Caco-2 (cell line): ENCODE measurements at regions not wholly inside any gene's neighbourhood (a gene's known extent, or its start where the extent isn't known, plus 50 kb on each side); places are given as distances from the start of the nearest gene placed in this dataset.

Source experiments
- BruUV-seq: library from RNA; stranded (reverse); fragments of 400-500 nt; replicated peaks from 2 replicates; lab custom pipeline; 2021; lab: Mats Ljungman, UMichigan
- CTCF ChIA-PET: fragments of 300-600 bp; sonication (Branson Sonifier 250); formaldehyde crosslinking; loops from one replicate; lab custom pipeline; 2022; ENCODE audit warnings: antibody characterized with exemption; lab: Charles Lee
- POLR2A ChIA-PET: fragments of 300-600 bp; sonication (Branson Sonifier 250); formaldehyde crosslinking; loops from one replicate; lab custom pipeline; 2022; ENCODE audit warnings: antibody characterized with exemption; lab: Charles Lee
- DNase-seq, 2 experiments: peaks; one replicate each; pipeline versions ENCODE4 v3.0.0 to v3.0.0-alpha.2; 2020 to 2022
- H3K27me3 ChIP-seq: replicated peaks from 2 replicates; pipeline ENCODE4 v1.6.0; 2011; ENCODE audit warnings: low read length; ENCODE audit not compliant: control insufficient read depth, insufficient read depth
- H3K36me3 ChIP-seq: 2 replicates; pipeline ENCODE4 v1.5.1; 2011; ENCODE audit warnings: low read length; ENCODE audit not compliant: control insufficient read depth, insufficient read depth
- H3K4me1 ChIP-seq: fragments of 250-450 bp; sonication (Bioruptor Pico); 2 replicates; pipeline ENCODE4 v1.5.1; 2020; ENCODE audit warnings: mild to moderate bottlenecking
- H3K4me3 ChIP-seq: 2 replicates; pipeline ENCODE4 v1.5.1; 2011; ENCODE audit warnings: low read depth, mild to moderate bottlenecking, control low read depth, low read length
- H3K9me3 ChIP-seq: fragments of 250-450 bp; sonication (Bioruptor Pico); 2 replicates; pipeline ENCODE4 v1.5.1; 2020; ENCODE audit warnings: mild to moderate bottlenecking, moderate library complexity
- H3K27ac Mint-ChIP-seq: one replicate; pipeline ENCODE4 v1.8.0; 2022; ENCODE audit warnings: mixed read lengths; ENCODE audit not compliant: unreplicated experiment
- H3K27me3 Mint-ChIP-seq: one replicate; pipeline ENCODE4 v1.8.0; 2022; ENCODE audit warnings: mixed read lengths; ENCODE audit not compliant: insufficient read depth, unreplicated experiment
- H3K36me3 Mint-ChIP-seq: one replicate; pipeline ENCODE4 v1.8.0; 2022; ENCODE audit warnings: mild to moderate bottlenecking, mixed read lengths; ENCODE audit not compliant: insufficient read depth, unreplicated experiment
- H3K4me1 Mint-ChIP-seq: one replicate; pipeline ENCODE4 v1.8.0; 2022; ENCODE audit warnings: low read depth, mixed read lengths; ENCODE audit not compliant: unreplicated experiment
- H3K4me3 Mint-ChIP-seq: one replicate; pipeline ENCODE4 v1.8.0; 2022; ENCODE audit warnings: mild to moderate bottlenecking, moderate library complexity, mixed read lengths; ENCODE audit not compliant: unreplicated experiment
- H3K9me3 Mint-ChIP-seq: one replicate; pipeline ENCODE4 v1.8.0; 2022; ENCODE audit warnings: mixed read lengths; ENCODE audit not compliant: unreplicated experiment
- CTCF ChIP-seq, 2 experiments: fragments of 200-600 bp in 1 of 2; IDR thresholded peaks; 1 replicate in 1 of 2; 2 replicates in 1 of 2; pipeline versions ENCODE4 v1.5.1 to v1.8.0; 2011 to 2022; ENCODE audit warnings: antibody characterized with exemption in 1 of 2, control low read depth in 1 of 2, inconsistent platforms in 1 of 2, low read depth in 1 of 2, low read length in 1 of 2, mild to moderate bottlenecking in 1 of 2, moderate library complexity in 1 of 2; ENCODE audit not compliant: insufficient read depth in 1 of 2, severe bottlenecking in 1 of 2, unreplicated experiment in 1 of 2
- intact Hi-C: fragments of 100-400 bp; cut with micrococcal nuclease; formaldehyde crosslinking; loops from one replicate; pipeline ENCODE4 v1.10.0; 2022; ENCODE audit not compliant: unreplicated experiment

- no peak for DNase-seq
- H3K4me1 ChIP-seq: no peaks in the 10 kb centered on the region
- no TSS peak for BruUV-seq
- no peaks in the 10 kb centered on the region for H3K27me3 Mint-ChIP-seq
- H3K9me3 Mint-ChIP-seq: no peaks in the 10 kb centered on the region
- no peak for TF ChIP-seq CTCF (IDR thresholded peaks at IDR 0.05; ENCODE audit: insufficient read depth in 1 of 2, low read depth in 1 of 2, low read length in 1 of 2, severe bottlenecking in 1 of 2, unreplicated experiment in 1 of 2)
- CTCF ChIA-PET: no interaction called here
- no peaks in the 10 kb centered on the region for H3K36me3 Mint-ChIP-seq
- no peak overlapping the region for H3K27ac Mint-ChIP-seq
- intact Hi-C loops: no loop called here
- H3K4me3 Mint-ChIP-seq: no peak overlapping the region
- H3K4me3 ChIP-seq: no peak overlapping the region
- no peaks in the 10 kb centered on the region for H3K36me3 ChIP-seq
- no peaks in the 10 kb centered on the region for H3K4me1 Mint-ChIP-seq
- H3K9me3 ChIP-seq: no peaks in the 10 kb centered on the region
- H3K27me3 ChIP-seq: no peaks in the 10 kb centered on the region
- POLR2A ChIA-PET: no interaction called here
Measured at GRCh38 chr19:27828829-27829228, 1384.1 kb downstream of the UQCRFS1 start.

GRCh38 chr19:27824108-27824507, 1388.8 kb downstream of the UQCRFS1 start:
- ChIA-PET CTCF (no interaction called here), POLR2A (no interaction called here)
- no peak overlapping the region for H3K27ac Mint-ChIP-seq
- DNase-seq: no peak
- no peaks in the 10 kb centered on the region for H3K9me3 Mint-ChIP-seq
- Histone ChIP-seq H3K27me3 (no peaks in the 10 kb centered on the region), H3K4me1 (no peaks in the 10 kb centered on the region), H3K9me3 (no peaks in the 10 kb centered on the region), H3K4me3 (no peak overlapping the region), H3K36me3 (no peaks in the 10 kb centered on the region)
- no peaks in the 10 kb centered on the region for H3K27me3 Mint-ChIP-seq
- H3K4me3 Mint-ChIP-seq: no peak overlapping the region
- H3K4me1 Mint-ChIP-seq: no peaks in the 10 kb centered on the region
- no peak for TF ChIP-seq CTCF (IDR thresholded peaks at IDR 0.05; ENCODE audit: insufficient read depth in 1 of 2, low read depth in 1 of 2, low read length in 1 of 2, severe bottlenecking in 1 of 2, unreplicated experiment in 1 of 2)
- BruUV-seq: no TSS peak
- intact Hi-C loops: no loop called here
- H3K36me3 Mint-ChIP-seq: no peaks in the 10 kb centered on the region

- Mint-ChIP-seq H3K27me3 (no peaks in the 10 kb centered on the region), H3K27ac (no peak overlapping the region), H3K4me1 (no peaks in the 10 kb centered on the region), H3K9me3 (no peaks in the 10 kb centered on the region), H3K36me3 (no peaks in the 10 kb centered on the region), H3K4me3 (no peak overlapping the region)
- Histone ChIP-seq H3K4me1 (no peaks in the 10 kb centered on the region), H3K36me3 (no peaks in the 10 kb centered on the region), H3K9me3 (no peaks in the 10 kb centered on the region), H3K4me3 (no peak overlapping the region), H3K27me3 (no peaks in the 10 kb centered on the region)
- ChIA-PET POLR2A (no interaction called here), CTCF (no interaction called here)
- intact Hi-C loops: no loop called here
- no peak for TF ChIP-seq CTCF (IDR thresholded peaks at IDR 0.05; ENCODE audit: insufficient read depth in 1 of 2, low read depth in 1 of 2, low read length in 1 of 2, severe bottlenecking in 1 of 2, unreplicated experiment in 1 of 2)
- no TSS peak for BruUV-seq
- DNase-seq: no peak
Measured at GRCh38 chr19:27822336-27822735, 1390.6 kb downstream of the UQCRFS1 start.
